Neural cell (in vitro differentiated cells): ENCODE measurements at regions not wholly inside any gene's neighbourhood (a gene's known extent, or its start where the extent isn't known, plus 50 kb on each side); places are given as distances from the start of the nearest gene placed in this dataset.

ENCODE experiments used
- H2AFZ ChIP-seq: fragments of 200-600, 300-800 bp; sonication (generic), shearing (Covaris generic); 2 replicates; pipeline ENCODE4 v1.6.0; 2014; ENCODE audit warnings: low read depth, mild to moderate bottlenecking, antibody characterized with exemption, low read length, moderate library complexity
- H3F3A ChIP-seq: fragments of 200-600 bp; shearing (Covaris generic); 2 replicates; pipeline ENCODE4 v1.6.1; 2016; ENCODE audit warnings: mild to moderate bottlenecking, moderate library complexity, mixed read lengths, antibody characterized with exemption, low read length; ENCODE audit not compliant: insufficient read depth, poor library complexity, severe bottlenecking
- H3K27ac ChIP-seq: fragments of 200-600, 300-800 bp; sonication (generic), shearing (Covaris generic); 2 replicates; pipeline ENCODE4 v1.5.1; 2014; ENCODE audit warnings: mild to moderate bottlenecking, low read length, moderate library complexity
- H3K27me3 ChIP-seq: fragments of 300-800, 200-600 bp; sonication (generic), shearing (Covaris generic); 2 replicates; pipeline ENCODE4 v1.6.0; 2014; ENCODE audit warnings: mild to moderate bottlenecking, low read depth, low read length, moderate library complexity; ENCODE audit not compliant: insufficient read depth
- H3K36me3 ChIP-seq: fragments of 300-800, 200-600 bp; sonication (generic), shearing (Covaris generic); 2 replicates; pipeline ENCODE4 v1.5.1; 2014; ENCODE audit warnings: mild to moderate bottlenecking, antibody characterized with exemption, low read length, moderate library complexity; ENCODE audit not compliant: insufficient read depth
- H3K4me2 ChIP-seq: fragments of 300-800, 200-600 bp; sonication (generic), shearing (Covaris generic); 2 replicates; pipeline ENCODE4 v1.6.0; 2014; ENCODE audit warnings: mild to moderate bottlenecking, low read length
- H3K4me3 ChIP-seq: fragments of 300-800, 200-600 bp; sonication (generic), shearing (Covaris generic); 2 replicates; pipeline ENCODE4 v1.5.1; 2014; ENCODE audit warnings: mild to moderate bottlenecking, low read length, moderate library complexity
- H3K79me2 ChIP-seq: fragments of 200-600 bp; shearing (Covaris generic); replicated peaks from 2 replicates; pipeline ENCODE4 v1.6.0; 2014; ENCODE audit warnings: mild to moderate bottlenecking, low read length, moderate library complexity; ENCODE audit not compliant: insufficient read depth
- H3K9ac ChIP-seq: fragments of 300-800, 200-600 bp; sonication (generic), shearing (Covaris generic); 2 replicates; pipeline ENCODE4 v1.6.1; 2016; ENCODE audit warnings: mild to moderate bottlenecking, low read length, mixed read lengths
- H3K9me2 ChIP-seq: fragments of 200-600 bp; shearing (Covaris generic); 2 replicates; pipeline ENCODE4 v1.6.1; 2016; ENCODE audit warnings: mild to moderate bottlenecking, low read length, mixed read lengths; ENCODE audit not compliant: insufficient read depth
- H3K9me3 ChIP-seq: fragments of 200-600, 300-800 bp; sonication (generic), shearing (Covaris generic); 2 replicates; pipeline ENCODE4 v1.6.1; 2016; ENCODE audit warnings: mild to moderate bottlenecking, mixed run types, low read length, moderate library complexity, mixed read lengths
- H4K20me1 ChIP-seq: fragments of 200-600 bp; shearing (Covaris generic); 2 replicates; pipeline ENCODE4 v1.6.1; 2016; ENCODE audit warnings: mild to moderate bottlenecking, mixed run types; ENCODE audit not compliant: insufficient read depth
- CTCF ChIP-seq: fragments of 450-650 bp; IDR thresholded peaks from 2 replicates; pipeline ENCODE4 v1.5.1; 2014; ENCODE audit warnings: antibody characterized with exemption, mild to moderate bottlenecking, moderate library complexity; ENCODE audit not compliant: poor library complexity, severe bottlenecking
- EP300 ChIP-seq: fragments of 450-650 bp; conservative IDR thresholded peaks from 2 replicates; pipeline ENCODE4 v1.6.1; 2014; ENCODE audit warnings: antibody characterized with exemption, mild to moderate bottlenecking, moderate library complexity; ENCODE audit not compliant: poor library complexity, severe bottlenecking
- EZH2 ChIP-seq: fragments of 200-600, 300-800 bp; shearing (Covaris generic), sonication (generic); IDR thresholded peaks from 2 replicates; pipeline ENCODE4 v1.6.1; 2014; ENCODE audit warnings: antibody characterized with exemption, low read length, borderline replicate concordance, mild to moderate bottlenecking; ENCODE audit not compliant: insufficient read depth, poor library complexity, severe bottlenecking
- MXI1 ChIP-seq: fragments of 450-650 bp; conservative IDR thresholded peaks from 2 replicates; pipeline ENCODE4 v1.6.1; 2014; ENCODE audit warnings: antibody characterized with exemption, mild to moderate bottlenecking; ENCODE audit not compliant: poor library complexity, severe bottlenecking
- POLR2AphosphoS5 ChIP-seq: IDR thresholded peaks from 2 replicates; pipeline ENCODE4 v1.6.1; 2012
- RAD21 ChIP-seq: fragments of 450-650 bp; conservative IDR thresholded peaks from 2 replicates; pipeline ENCODE4 v1.6.1; 2014; ENCODE audit warnings: antibody characterized with exemption, mild to moderate bottlenecking, moderate library complexity
- REST ChIP-seq: IDR thresholded peaks from 2 replicates; pipeline ENCODE4 v1.6.1; 2012; ENCODE audit warnings: borderline replicate concordance
- SMC3 ChIP-seq: fragments of 450-650 bp; conservative IDR thresholded peaks from 2 replicates; pipeline ENCODE4 v1.6.1; 2014; ENCODE audit warnings: antibody characterized with exemption, mild to moderate bottlenecking, moderate library complexity; ENCODE audit not compliant: poor library complexity
- TAF1 ChIP-seq: IDR thresholded peaks from 2 replicates; pipeline ENCODE4 v1.6.1; 2012; ENCODE audit warnings: low read depth

GRCh38 chr11:112626731-112627130 lies 334.5 kb upstream of the NCAM1 start:
- Histone ChIP-seq H3K27me3 (no peaks in the 10 kb centered on the region), H3K79me2 (no peaks in the 10 kb centered on the region), H2AFZ (no peak overlapping the region), H3K9me2 (no peaks in the 10 kb centered on the region), H3K27ac (no peak overlapping the region), H3K9ac (no peak overlapping the region), H3K4me2 (no peak overlapping the region), H3K9me3 (no peaks in the 10 kb centered on the region), H3K4me3 (no peak overlapping the region), H3K36me3 (no peaks in the 10 kb centered on the region), H4K20me1 (no peaks in the 10 kb centered on the region), H3F3A (no peaks in the 10 kb centered on the region)
- no peak for TF ChIP-seq POLR2AphosphoS5
- no peak for TF ChIP-seq RAD21
- no peak for TF ChIP-seq EZH2
- no peak for TF ChIP-seq EP300
- no peak for TF ChIP-seq MXI1
- TF ChIP-seq CTCF: no peak
- TF ChIP-seq TAF1: no peak
- no peak for TF ChIP-seq REST
- TF ChIP-seq SMC3: no peak

GRCh38 chr11:112627588-112628045 lies 333.6 kb upstream of the NCAM1 start:
- TF ChIP-seq RAD21 (no peak), CTCF (no peak), POLR2AphosphoS5 (no peak), EZH2 (no peak), MXI1 (no peak), TAF1 (no peak), EP300 (no peak), REST (no peak), SMC3 (no peak)
- H3K4me2 ChIP-seq: no peak overlapping the region

More at GRCh38 chr11:112627588-112628045, 333.6 kb upstream of the NCAM1 start:
- Histone ChIP-seq H2AFZ (no peak overlapping the region), H3K27me3 (no peaks in the 10 kb centered on the region), H3K36me3 (no peaks in the 10 kb centered on the region), H3K27ac (no peak overlapping the region), H3K9me2 (no peaks in the 10 kb centered on the region), H4K20me1 (no peaks in the 10 kb centered on the region), H3K9me3 (no peaks in the 10 kb centered on the region), H3K79me2 (no peaks in the 10 kb centered on the region), H3F3A (no peaks in the 10 kb centered on the region), H3K9ac (no peak overlapping the region), H3K4me3 (no peak overlapping the region)
